ENCODE measurements at regions not wholly inside any gene's neighbourhood (a gene's known extent, or its start where the extent isn't known, plus 50 kb on each side); places are given as distances from the start of the nearest gene placed in this dataset.

- POLR2A ChIA-PET: no interaction called here
- Histone ChIP-seq H3K4me3 (replicated peaks in 1 of 3; ENCODE audit: insufficient read depth in 1 of 3, low read depth in 1 of 3, low read length in 3 of 3) (no peak overlapping the region), H3K9ac (replicated peaks; ENCODE audit: extremely low read depth, insufficient read depth, low read length) (no peak overlapping the region), H4K20me1 (replicated peaks; ENCODE audit: control insufficient read depth, extremely low read depth, insufficient read depth, low read length) (no peaks in the 10 kb centered on the region), H3K36me3 (ENCODE audit: control insufficient read depth in 2 of 2, extremely low read depth in 1 of 2, insufficient read depth in 2 of 2, low read length in 2 of 2) (no peaks in the 10 kb centered on the region), H2AFZ (ENCODE audit: low read depth, low read length) (no peak overlapping the region), H3K27me3 (ENCODE audit: control insufficient read depth in 2 of 2, insufficient read depth in 2 of 2, low read length in 2 of 2) (no peaks in the 10 kb centered on the region), H3K9me3 (replicated peaks; ENCODE audit: control insufficient read depth, insufficient read depth, low read length) (no peaks in the 10 kb centered on the region), H3K9me1 (replicated peaks; ENCODE audit: control insufficient read depth, extremely low read depth, insufficient read depth, low read length) (no peaks in the 10 kb centered on the region), H3K27ac (ENCODE audit: insufficient read depth, low read depth, low read length) (no peak overlapping the region), H3K4me1 (ENCODE audit: control insufficient read depth, extremely low read depth, insufficient read depth, low read length) (no peaks in the 10 kb centered on the region), H3K79me2 (ENCODE audit: control insufficient read depth, insufficient read depth, low read length) (no peaks in the 10 kb centered on the region), H3K4me2 (ENCODE audit: insufficient read depth, low read length) (no peak overlapping the region)
- TF ChIP-seq POLR2A (IDR thresholded peaks at IDR 0.05; ENCODE audit: low read depth, low read length) (no peak), GATA2 (IDR thresholded peaks at IDR 0.05; ENCODE audit: insufficient read depth, insufficient read length, low read depth, low read length) (no peak), FOS (IDR thresholded peaks at IDR 0.05; ENCODE audit: borderline replicate concordance, insufficient read depth, low read length) (no peak), POLR2AphosphoS5 (IDR thresholded peaks at IDR 0.05; ENCODE audit: insufficient read depth, low read depth, low read length) (no peak), CTCF (IDR thresholded peaks at IDR 0.05; ENCODE audit: extremely low read depth in 1 of 2, insufficient read depth in 1 of 2, low read depth in 1 of 2, low read length in 2 of 2) (no peak), MYC (IDR thresholded peaks at IDR 0.05; ENCODE audit: low read depth, low read length) (no peak), JUN (IDR thresholded peaks at IDR 0.05; ENCODE audit: borderline replicate concordance, insufficient read depth, insufficient read length, low read depth) (no peak), EZH2 (IDR thresholded peaks at IDR 0.05; ENCODE audit: borderline replicate concordance, low read depth, low read length, severe bottlenecking) (no peak), MAX (IDR thresholded peaks at IDR 0.05; ENCODE audit: insufficient read depth, insufficient read length) (no peak)
- dilution Hi-C loops (cut with MboI; ENCODE audit: extremely low pct_ligation_motif_present, low sequenced_read_pairs) (no loop called here), intact Hi-C loops (cut with micrococcal nuclease) (no loop called here)
- BruUV-seq (replicated peaks): no TSS peak
- FAIRE-seq (no peak), DNase-seq (ENCODE audit: low read depth, low spot score) (no peak)
- CTCF ChIA-PET: no interaction called here
These were observed 1418.8 kb downstream of the MRPL39 start for GRCh38 chr21:24188506-24188905.

All from endothelial cell of umbilical vein (primary cell).